Gastrocnemius medialis (tissue), 4 donors: ENCODE measurements at regions not wholly inside any gene's neighbourhood (a gene's known extent, or its start where the extent isn't known, plus 50 kb on each side); places are given as distances from the start of the nearest gene placed in this dataset.
A peak's percentile ranks its signal among the peaks of the same experiment; 100 is the strongest.

Experiments used
- ATAC-seq, 2 donors: fragments of 150-250 bp; one replicate each; pipeline ENCODE4 v1.9.1; 2016
- DNase-seq, 2 donors: peaks; one replicate each; pipeline ENCODE4 v3.0.0-alpha.2; 2019
- H3K27ac ChIP-seq, 4 donors: fragments of 200-600 bp; sonication (generic); 1 replicate in 1 of 4; 2 replicates in 3 of 4; pipeline ENCODE4 v1.5.1; 2016 to 2018; ENCODE audit warnings: mild to moderate bottlenecking in 2 of 4, moderate library complexity in 1 of 4
- H3K27me3 ChIP-seq, 3 donors: fragments of 200-600 bp; sonication (generic) in 2 of 3; 1 replicate in 1 of 3; 2 replicates in 2 of 3; pipeline versions ENCODE4 v1.5.1 to v1.6.0; 2016 to 2019; ENCODE audit warnings: mild to moderate bottlenecking in 1 of 3, moderate library complexity in 1 of 3
- H3K36me3 ChIP-seq, 2 donors: fragments of 200-600 bp; sonication (generic) in 1 of 2; one replicate each; pipeline ENCODE4 v1.5.1; 2017 to 2018
- H3K4me1 ChIP-seq, 2 donors: fragments of 200-600 bp; sonication (generic) in 1 of 2; one replicate each; pipeline ENCODE4 v1.5.1; 2016 to 2017; ENCODE audit warnings: mild to moderate bottlenecking in 2 of 2
- H3K4me3 ChIP-seq, 4 donors: fragments of 200-600 bp; sonication (generic) in 3 of 4; 1 replicate in 1 of 4; 2 replicates in 3 of 4; pipeline ENCODE4 v1.5.1; 2016 to 2019; ENCODE audit warnings: mild to moderate bottlenecking in 2 of 4
- H3K9me3 ChIP-seq, 3 donors: fragments of 200-600 bp; sonication (generic) in 2 of 3; 1 replicate in 1 of 3; 2 replicates in 2 of 3; pipeline ENCODE4 v1.5.1; 2016 to 2019
- POLR2A ChIP-seq, 2 donors: fragments of 450-650 bp; IDR thresholded peaks; one replicate each; pipeline ENCODE4 v1.6.1; 2017; ENCODE audit warnings: antibody characterized with exemption in 2 of 2, mild to moderate bottlenecking in 2 of 2, moderate library complexity in 2 of 2
- in situ Hi-C, 4 donors: fragments of 200-750 bp; cut with MboI; loops; one replicate each; pipeline versions ENCODE4 v1.15.0 to v1.8.0; 2017; ENCODE audit warnings: low sequenced_read_pairs in 4 of 4
- intact Hi-C: fragments of 100-400 bp; cut with DNase I; formaldehyde crosslinking; loops from one replicate; pipeline ENCODE4 v1.15.1; 2023; ENCODE audit warnings: low total_unique reads
- TF ChIP-seq, protein P1 (sequence below), 5 experiments: fragments of 450-650 bp in 3 of 5; fragments of 200-600 bp in 2 of 5; sonication (generic) in 2 of 5; IDR thresholded peaks in 4 of 5; conservative IDR thresholded peaks in 1 of 5; 1 replicate in 4 of 5; 2 replicates in 1 of 5; pipeline ENCODE4 v1.5.1; 2016 to 2019; ENCODE audit warnings: antibody characterized with exemption in 5 of 5, mild to moderate bottlenecking in 3 of 5, moderate library complexity in 3 of 5

DNA sequence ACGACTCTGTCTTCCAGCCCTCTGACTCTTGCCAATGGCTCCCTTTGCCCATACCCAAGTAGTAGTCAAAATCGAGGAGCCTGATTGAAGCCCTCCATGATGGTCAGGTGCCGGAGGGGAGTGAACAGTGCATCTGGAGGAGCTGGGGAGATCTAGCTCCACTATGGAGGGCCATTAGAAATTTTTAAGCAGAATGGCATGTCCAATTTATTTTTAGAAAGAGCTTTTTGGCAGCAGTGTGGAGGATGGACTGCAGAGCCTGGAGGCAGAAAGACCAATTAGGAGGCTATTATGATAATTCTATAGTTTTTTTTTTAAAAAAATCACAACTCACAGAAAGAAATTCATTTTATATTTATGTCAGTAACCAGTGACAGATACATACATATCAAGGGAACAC, 92.7 kb upstream of the SLC7A1 start:
- intact Hi-C loops = no loop called here
- H3K27me3 ChIP-seq = no peaks in the 10 kb centered on the region
- no peak for ATAC-seq

DNA sequence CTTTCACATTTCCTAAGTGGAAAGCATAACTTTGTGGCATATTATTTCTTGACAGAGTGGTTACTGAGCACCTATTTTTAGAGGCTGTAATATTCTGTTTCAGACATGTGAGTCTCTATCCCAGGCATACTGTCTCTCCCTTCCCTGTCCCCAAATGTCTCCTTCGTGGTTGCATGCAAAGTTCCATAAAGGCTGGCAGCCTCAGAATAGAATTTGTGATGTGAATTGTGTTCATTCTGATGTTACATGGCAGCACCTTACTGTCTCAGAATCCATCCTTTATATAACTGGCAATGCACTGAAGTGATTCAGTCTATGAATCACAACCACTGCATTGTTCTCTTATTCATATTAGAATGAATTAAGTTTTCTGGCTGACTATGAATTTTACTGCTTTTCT, 89.0 kb upstream of the SLC7A1 start:
- Histone ChIP-seq H3K27ac (no peak overlapping the region), H3K4me3 (no peak overlapping the region), H3K9me3 (no peaks in the 10 kb centered on the region), H3K4me1 (no peaks in the 10 kb centered on the region), H3K27me3 (no peaks in the 10 kb centered on the region), H3K36me3 (no peaks in the 10 kb centered on the region)
- in situ Hi-C loops = no loop called here
- TF ChIP-seq, protein P1, sequence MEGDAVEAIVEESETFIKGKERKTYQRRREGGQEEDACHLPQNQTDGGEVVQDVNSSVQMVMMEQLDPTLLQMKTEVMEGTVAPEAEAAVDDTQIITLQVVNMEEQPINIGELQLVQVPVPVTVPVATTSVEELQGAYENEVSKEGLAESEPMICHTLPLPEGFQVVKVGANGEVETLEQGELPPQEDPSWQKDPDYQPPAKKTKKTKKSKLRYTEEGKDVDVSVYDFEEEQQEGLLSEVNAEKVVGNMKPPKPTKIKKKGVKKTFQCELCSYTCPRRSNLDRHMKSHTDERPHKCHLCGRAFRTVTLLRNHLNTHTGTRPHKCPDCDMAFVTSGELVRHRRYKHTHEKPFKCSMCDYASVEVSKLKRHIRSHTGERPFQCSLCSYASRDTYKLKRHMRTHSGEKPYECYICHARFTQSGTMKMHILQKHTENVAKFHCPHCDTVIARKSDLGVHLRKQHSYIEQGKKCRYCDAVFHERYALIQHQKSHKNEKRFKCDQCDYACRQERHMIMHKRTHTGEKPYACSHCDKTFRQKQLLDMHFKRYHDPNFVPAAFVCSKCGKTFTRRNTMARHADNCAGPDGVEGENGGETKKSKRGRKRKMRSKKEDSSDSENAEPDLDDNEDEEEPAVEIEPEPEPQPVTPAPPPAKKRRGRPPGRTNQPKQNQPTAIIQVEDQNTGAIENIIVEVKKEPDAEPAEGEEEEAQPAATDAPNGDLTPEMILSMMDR (IDR thresholded peaks at IDR 0.05 in 4 of 5, conservative IDR thresholded peaks at IDR 0.05 in 1 of 5) = no peak
- TF ChIP-seq POLR2A (IDR thresholded peaks at IDR 0.05) = no peak
- ATAC-seq (no peak), DNase-seq (no peak)
- intact Hi-C loops = no loop called here

More for the DNA sequence above, 92.7 kb upstream of the SLC7A1 start:
- no peak overlapping the region for H3K27ac ChIP-seq
- DNase-seq = no peak
- TF ChIP-seq, protein P1 (IDR thresholded peaks at IDR 0.05 in 4 of 5, conservative IDR thresholded peaks at IDR 0.05 in 1 of 5) = no peak
- no peak for TF ChIP-seq POLR2A (IDR thresholded peaks at IDR 0.05)
- in situ Hi-C loops = no loop called here
- no peak overlapping the region for H3K4me3 ChIP-seq
- no peaks in the 10 kb centered on the region for H3K36me3 ChIP-seq
- H3K9me3 ChIP-seq = no peaks in the 10 kb centered on the region
- no peaks in the 10 kb centered on the region for H3K4me1 ChIP-seq

DNA sequence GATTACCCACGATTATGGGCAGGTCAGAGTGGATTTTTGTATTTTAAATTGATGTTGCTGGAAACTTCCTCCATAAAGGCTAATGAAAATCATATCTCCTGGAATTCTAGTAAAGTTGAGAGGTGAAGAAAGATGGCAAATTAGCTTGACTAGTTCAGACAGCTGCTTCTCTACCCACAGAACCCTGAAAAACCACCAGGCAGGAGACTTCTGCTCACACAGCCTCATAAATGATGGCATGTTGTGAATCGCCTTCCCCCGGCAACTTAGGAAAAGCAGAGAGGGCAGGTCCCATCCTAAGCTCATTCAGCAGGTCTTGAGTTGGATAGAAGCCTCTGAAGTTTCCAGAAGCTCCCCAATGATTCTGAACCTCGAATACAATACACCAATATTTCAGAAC, 87.6 kb upstream of the SLC7A1 start:
- no peaks in the 10 kb centered on the region for H3K9me3 ChIP-seq
- no peak overlapping the region for H3K4me3 ChIP-seq
- DNase-seq (no peak), ATAC-seq (no peak)
- in situ Hi-C loops = no loop called here
- no peaks in the 10 kb centered on the region for H3K36me3 ChIP-seq
- H3K27ac ChIP-seq = no peak overlapping the region
- TF ChIP-seq, protein P1 (IDR thresholded peaks at IDR 0.05 in 4 of 5, conservative IDR thresholded peaks at IDR 0.05 in 1 of 5) = no peak
- TF ChIP-seq POLR2A (IDR thresholded peaks at IDR 0.05) = no peak
- no peaks in the 10 kb centered on the region for H3K27me3 ChIP-seq
- no peaks in the 10 kb centered on the region for H3K4me1 ChIP-seq
- intact Hi-C loops = no loop called here

DNA sequence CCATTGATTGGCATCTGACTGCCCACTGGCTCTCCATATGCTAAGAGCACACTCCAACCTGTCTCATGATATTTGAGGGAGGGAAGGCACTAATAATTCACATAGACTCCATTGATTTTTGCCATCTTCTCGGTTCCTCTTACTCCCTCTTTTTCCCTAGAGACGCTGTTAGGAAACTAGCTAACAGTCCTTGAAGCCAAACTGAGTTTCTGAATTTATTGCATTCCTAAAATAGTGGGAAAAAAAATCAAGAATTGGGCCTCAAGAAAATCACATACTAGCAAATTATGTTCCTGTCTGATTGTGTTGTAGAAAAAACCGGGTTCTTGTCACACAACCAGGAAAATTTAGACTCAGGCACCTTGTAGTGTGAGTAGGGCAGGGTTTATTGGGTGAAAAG, 86.4 kb upstream of the SLC7A1 start:
- no peaks in the 10 kb centered on the region for H3K36me3 ChIP-seq
- no peak for DNase-seq
- in situ Hi-C loops (no loop called here), intact Hi-C loops (no loop called here)
- TF ChIP-seq POLR2A (IDR thresholded peaks at IDR 0.05) = no peak
- TF ChIP-seq, protein P1 (IDR thresholded peaks at IDR 0.05 in 4 of 5, conservative IDR thresholded peaks at IDR 0.05 in 1 of 5) = no peak
- no peak overlapping the region for H3K27ac ChIP-seq
- no peaks in the 10 kb centered on the region for H3K9me3 ChIP-seq
- no peaks in the 10 kb centered on the region for H3K4me1 ChIP-seq
- H3K27me3 ChIP-seq = no peaks in the 10 kb centered on the region
- no peak for ATAC-seq
- H3K4me3 ChIP-seq = no peak overlapping the region

DNA sequence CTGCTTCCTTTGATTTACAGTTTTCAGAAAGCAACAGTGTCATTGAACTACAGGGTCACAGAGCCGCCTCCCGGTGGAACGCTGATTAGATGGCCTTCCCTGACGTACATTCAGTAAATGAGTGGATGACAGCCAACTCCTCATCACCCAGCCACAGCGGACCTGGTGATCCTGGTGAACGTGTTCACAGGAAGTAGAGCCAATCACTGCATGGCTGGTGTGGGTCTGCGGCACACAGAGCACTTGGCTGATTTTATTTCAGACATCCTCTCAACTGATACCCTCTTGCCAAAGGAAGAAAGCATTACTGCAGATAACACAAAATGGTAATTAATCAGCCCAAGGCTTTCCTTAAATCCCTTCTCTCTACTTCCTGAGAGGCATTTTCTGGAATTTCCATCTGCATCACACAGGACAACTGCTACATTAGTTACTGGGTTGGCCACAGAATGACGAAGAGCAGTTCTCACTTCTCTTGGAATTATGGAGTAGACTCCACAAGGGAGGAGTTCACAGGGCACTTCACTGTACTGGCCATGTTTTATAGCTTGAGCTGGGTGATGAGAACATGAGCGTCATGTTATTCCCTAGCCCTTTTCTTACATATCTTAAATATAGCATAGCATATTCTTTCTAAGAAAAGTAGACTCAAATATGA, 84.0 kb upstream of the SLC7A1 start:
- DNase-seq (no peak), ATAC-seq (peak in 1 of 2 donors; percentile 23)
- H3K4me3 ChIP-seq = no peak overlapping the region
- intact Hi-C loops = no loop called here
- no peaks in the 10 kb centered on the region for H3K4me1 ChIP-seq
- no peak for TF ChIP-seq POLR2A (IDR thresholded peaks at IDR 0.05)
- TF ChIP-seq, protein P1 (IDR thresholded peaks at IDR 0.05 in 4 of 5, conservative IDR thresholded peaks at IDR 0.05 in 1 of 5) = no peak
- no peaks in the 10 kb centered on the region for H3K9me3 ChIP-seq
- in situ Hi-C loops = no loop called here
- no peaks in the 10 kb centered on the region for H3K36me3 ChIP-seq
- H3K27me3 ChIP-seq = no peaks in the 10 kb centered on the region
- H3K27ac ChIP-seq = no peak overlapping the region
